ENCODE measurements at regions not wholly inside any gene's neighbourhood (a gene's known extent, or its start where the extent isn't known, plus 50 kb on each side); places are given as distances from the start of the nearest gene placed in this dataset.

- no peak for DNase-seq (ENCODE audit: low read depth in 4 of 4, low spot score in 3 of 4)
Observed at GRCh38 chr4:155523358-155523757, 143.3 kb upstream of the GUCY1A1 start.

GRCh38 chr4:155522201-155522600 lies 144.4 kb upstream of the GUCY1A1 start:
- no peak for DNase-seq (ENCODE audit: low read depth in 4 of 4, low spot score in 3 of 4)

DNA sequence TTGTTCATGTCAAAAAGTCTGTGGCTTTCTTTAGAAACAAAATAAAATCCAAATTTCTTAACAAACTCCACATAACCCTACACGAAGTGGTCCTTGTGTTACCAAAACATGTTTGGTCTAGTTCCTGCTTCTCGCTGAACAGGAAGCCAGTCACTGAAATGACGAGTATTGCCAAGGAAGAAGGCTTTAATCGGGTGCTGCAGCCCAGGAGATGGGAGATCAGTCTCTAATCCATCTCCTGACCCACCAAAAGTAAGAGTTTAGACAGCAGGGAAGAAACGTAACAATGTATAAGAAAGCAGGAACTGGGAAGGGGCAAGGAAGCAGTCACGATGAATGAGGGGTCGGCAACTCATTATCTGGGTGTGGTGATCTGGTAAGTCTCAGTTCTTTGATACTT lies 144.6 kb upstream of the MAP9 start:
- no peak for DNase-seq (ENCODE audit: low read depth in 4 of 4, low spot score in 3 of 4)

DNA sequence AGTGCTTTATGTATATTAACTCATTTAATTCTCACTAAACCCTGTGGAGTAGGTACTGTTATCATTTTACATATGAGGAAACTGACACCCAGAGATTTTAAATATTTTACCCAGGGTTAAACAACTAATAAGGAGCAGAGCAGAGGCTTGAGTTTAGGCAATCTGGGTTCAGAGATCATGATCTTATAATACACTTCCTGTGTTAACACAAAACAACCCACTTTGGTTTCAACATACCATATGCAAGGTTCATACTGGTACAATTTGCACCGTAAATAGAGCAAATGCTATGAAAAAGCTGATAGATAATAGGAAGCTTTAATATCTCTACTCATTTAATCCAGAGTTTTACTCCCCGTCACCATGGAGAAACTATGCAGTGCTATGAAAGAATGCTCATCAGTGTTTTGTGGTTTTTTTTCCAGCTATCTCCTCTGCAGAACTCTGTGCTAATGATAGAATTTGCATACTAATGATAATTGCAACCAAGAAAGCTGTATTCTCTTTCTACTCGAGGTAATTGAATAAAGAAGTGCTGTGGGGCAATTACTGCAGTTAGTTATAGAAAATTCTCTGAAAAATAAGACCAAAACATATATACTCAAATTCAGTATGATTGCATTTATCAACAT lies 138.8 kb upstream of the MAP9 start:
- DNase-seq (ENCODE audit: low read depth in 4 of 4, low spot score in 3 of 4), result no peak

- DNase-seq (ENCODE audit: low read depth in 4 of 4, low spot score in 3 of 4), result no peak
Observed at GRCh38 chr4:155514628-155515027, 137.9 kb upstream of the MAP9 start.

- no peak for DNase-seq (ENCODE audit: low read depth in 4 of 4, low spot score in 3 of 4)
Observed at GRCh38 chr4:155512817-155513216, 136.1 kb upstream of the MAP9 start.

DNA sequence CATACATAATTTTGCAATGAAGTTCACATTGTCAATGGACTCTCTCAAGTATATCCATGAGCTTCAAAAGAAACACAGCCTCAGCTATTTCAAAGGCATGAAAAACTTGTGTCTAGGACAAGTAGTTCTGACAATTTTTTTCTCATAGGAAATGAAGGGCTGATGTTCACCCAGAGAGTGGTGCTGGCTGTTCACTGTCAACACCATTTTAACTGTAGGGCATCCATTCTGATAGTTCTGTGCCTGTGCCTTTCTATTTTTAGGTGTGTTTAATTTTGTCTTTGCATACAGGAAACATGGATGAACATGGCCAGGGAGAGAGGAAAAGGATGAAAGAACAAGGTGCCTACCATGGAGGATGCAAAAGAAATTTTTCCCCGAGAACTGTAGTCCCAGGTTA lies 135.3 kb upstream of the MAP9 start:
- DNase-seq (ENCODE audit: low read depth in 4 of 4, low spot score in 3 of 4), result no peak

DNA sequence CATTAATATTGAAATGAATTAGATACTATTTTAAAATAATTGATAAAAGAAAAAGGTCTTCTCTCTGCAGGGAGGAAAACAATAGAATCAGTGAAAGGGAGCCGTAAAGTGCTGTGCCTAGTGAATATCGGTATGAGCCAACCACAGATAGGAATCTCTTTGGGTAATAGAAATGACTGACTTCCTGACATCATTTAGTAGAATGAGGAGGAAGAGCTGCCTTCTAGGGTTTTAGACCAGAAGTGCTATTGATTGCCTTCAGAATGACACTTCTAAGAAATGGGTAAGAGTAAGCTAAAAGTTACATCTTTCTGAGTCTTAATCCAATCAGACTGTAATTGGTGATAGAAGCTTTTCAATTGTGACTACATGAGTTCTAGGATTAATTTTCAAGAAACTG lies 134.0 kb upstream of the MAP9 start:
- DNase-seq (ENCODE audit: low read depth in 4 of 4, low spot score in 3 of 4), result no peak

GRCh38 chr4:155509555-155509954 lies 132.8 kb upstream of the MAP9 start:
- no peak for DNase-seq (ENCODE audit: low read depth in 4 of 4, low spot score in 3 of 4)

DNA sequence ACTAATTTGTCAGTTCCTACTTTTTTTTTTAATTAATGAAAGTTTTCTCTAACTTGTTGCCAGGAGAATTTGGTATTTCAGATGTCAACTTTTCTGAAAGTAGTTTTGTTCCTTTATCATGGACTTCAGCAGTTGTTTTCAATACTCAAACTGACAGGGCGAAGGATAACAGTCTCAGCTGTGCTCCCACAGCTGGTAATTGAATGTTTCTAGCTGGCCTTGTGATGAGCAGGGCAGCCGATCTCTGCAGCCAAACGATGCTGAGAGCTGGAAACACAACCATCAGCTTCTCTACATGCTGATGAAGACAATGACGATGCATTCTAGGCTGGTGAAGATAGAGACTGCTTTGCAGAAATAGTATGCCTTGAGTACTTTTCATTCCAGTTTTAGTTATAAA lies 130.0 kb upstream of the MAP9 start:
- no peak for DNase-seq (ENCODE audit: low read depth in 4 of 4, low spot score in 3 of 4)

DNA sequence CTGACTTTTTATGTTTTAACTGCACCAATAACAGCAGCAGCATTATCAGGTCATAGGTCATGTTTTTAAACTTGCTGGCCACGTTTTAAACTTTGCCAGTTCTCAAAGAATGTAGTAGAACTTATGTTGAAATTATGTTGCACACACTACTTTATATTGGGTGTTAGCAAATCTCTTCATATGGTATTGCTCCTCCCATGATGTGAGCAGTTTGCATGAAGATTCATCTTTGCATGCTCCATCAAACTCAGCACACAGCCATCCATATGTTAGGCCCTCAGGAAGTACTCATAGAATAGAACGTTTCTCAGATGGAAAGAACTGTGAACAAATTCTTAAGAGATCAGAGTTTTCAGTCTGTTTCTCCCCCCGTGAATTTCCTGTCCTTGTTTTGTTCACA lies 128.6 kb upstream of the MAP9 start:
- no peak for DNase-seq (ENCODE audit: low read depth in 4 of 4, low spot score in 3 of 4)

DNA sequence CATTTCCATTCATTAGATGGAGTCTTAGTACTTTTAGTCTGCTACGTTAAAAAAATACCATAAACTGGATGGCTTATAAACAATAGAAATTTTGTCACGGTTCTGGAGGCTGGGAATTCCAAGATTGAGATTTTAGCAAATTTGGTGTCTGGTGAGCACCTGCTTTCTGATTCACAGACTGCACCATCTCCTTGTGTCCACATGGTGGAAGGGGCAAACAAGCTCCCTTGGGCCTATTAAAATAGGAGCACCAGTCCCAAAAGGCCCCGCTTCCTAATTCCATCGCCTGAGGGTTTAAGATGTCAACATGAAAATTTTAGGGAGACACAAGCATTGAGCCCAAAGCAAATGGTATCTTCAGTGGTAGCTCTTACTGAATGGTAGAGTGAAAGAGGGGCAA lies 120.5 kb upstream of the MAP9 start:
- no peak for DNase-seq (ENCODE audit: low read depth in 4 of 4, low spot score in 3 of 4)

DNA sequence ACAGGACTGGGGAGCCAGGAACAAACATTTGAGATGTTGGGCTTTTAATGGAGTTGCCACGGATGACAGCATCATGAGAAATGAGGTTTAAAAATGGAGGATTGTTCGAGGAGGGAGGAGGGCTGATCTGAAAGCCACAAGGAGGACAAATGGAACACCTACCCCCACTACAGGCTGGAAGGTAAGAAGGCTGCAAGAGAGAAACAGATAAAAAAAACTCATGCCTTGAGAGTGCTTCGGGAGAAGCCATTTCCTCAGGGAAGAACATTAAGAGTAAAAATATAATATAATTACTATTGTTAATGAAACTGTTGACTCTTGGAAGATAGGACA lies 119.5 kb upstream of the MAP9 start:
- DNase-seq (ENCODE audit: low read depth in 4 of 4, low spot score in 3 of 4), result no peak

GRCh38 chr4:155495572-155496293 lies 119.0 kb upstream of the MAP9 start:
- DNase-seq (ENCODE audit: low read depth in 4 of 4, low spot score in 3 of 4), result no peak

DNA sequence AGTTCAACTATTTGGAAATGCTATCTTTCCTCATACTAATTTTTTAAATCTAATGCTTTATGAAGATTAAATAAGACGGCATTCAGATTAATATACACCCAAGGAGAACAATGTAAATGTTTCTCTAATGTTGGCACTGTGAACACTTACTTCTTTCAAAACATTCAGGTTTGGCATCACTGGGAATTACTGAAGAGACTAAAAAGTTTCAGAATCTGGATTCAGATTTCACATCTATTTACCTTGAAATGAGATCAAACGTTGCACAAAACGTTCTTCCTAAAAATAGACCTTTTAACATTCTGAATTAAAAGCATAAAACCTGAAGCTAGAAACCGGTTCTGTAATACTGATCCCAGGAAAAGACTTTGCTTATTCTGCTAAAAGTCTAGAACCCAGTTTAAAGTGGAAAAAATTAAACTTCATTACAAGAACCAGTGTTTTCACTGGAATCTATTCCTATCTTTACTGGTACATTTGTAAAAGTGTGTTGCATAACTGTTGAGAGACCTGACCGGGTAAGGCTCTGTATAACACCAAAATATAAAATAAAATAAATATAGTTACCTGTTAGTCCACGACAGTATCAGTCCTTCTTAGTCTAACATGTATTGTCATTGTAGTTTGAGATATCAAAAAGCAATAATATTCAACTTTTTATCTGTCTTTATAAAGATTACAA lies 117.4 kb upstream of the MAP9 start:
- DNase-seq (ENCODE audit: low read depth in 4 of 4, low spot score in 3 of 4), result no peak

- DNase-seq (ENCODE audit: low read depth in 4 of 4, low spot score in 3 of 4), result no peak
Observed at GRCh38 chr4:155491336-155492120, 114.8 kb upstream of the MAP9 start.

DNA sequence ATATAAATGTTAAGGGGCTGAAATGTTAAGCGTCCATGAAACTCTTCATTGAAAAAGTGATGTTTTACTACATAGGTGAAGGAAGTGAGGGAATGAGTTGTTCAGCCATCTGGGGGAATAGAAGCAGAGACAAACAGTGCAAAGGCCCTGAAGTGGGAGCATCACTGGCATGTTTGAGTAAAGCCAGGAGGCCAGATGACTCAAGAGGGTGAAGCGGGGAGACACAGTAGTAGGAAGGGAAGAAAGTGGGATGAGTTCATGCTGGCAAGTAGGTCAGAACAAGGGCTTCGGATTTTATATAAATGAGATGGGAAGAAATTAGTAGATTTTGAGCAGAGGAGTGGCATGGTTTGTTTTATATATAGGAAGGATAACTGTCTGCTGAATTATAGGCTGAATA lies 112.5 kb upstream of the MAP9 start:
- DNase-seq (ENCODE audit: low read depth in 4 of 4, low spot score in 3 of 4), result no peak

DNA sequence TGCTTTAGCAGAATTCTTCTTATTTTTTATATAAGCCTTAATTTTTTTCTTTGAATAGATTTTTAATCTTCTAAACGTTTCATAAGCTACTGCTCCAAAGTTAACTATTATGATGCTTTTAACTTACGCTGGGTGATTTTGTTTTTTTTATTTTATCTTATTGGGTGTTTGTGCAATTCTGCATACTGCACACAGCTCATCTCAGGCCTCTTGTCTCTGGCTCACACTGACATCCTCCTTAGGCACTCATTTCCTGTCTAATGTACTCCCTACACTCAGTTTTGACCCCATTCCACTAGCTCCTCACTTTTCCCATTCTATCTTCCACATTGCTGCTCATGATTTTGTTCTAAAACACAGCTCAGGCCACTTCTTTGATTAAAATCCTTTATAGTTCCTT lies 111.9 kb upstream of the MAP9 start:
- no peak for DNase-seq (ENCODE audit: low read depth in 4 of 4, low spot score in 3 of 4)

GRCh38 chr4:155487210-155487609 lies 110.4 kb upstream of the MAP9 start:
- no peak for DNase-seq (ENCODE audit: low read depth in 4 of 4, low spot score in 3 of 4)

GRCh38 chr4:155481150-155481549 lies 104.4 kb upstream of the MAP9 start:
- no peak for DNase-seq (ENCODE audit: low read depth in 4 of 4, low spot score in 3 of 4)

DNA sequence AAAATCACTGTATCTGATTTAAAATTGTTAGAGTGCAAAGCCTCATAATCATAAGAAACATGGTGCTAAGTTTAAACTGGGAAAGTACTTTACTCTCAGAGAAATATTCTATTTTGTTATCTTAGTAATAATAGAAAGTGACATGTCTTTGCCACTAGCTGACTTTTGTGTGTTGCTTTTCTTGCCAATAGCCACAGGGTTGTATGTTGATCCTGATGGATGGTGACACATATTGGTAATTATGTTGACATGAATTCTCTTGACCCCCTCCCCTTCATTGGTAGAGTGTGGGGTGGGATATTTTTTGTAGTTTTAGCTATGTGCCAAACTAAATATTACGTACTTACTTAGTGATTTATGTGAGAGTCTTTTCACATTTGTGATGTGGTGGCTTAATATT lies 103.1 kb upstream of the MAP9 start:
- DNase-seq (ENCODE audit: low read depth in 4 of 4, low spot score in 3 of 4), result no peak
